GM23248 (cell line): ENCODE measurements at regions not wholly inside any gene's neighbourhood (a gene's known extent, or its start where the extent isn't known, plus 50 kb on each side); places are given as distances from the start of the nearest gene placed in this dataset.

ENCODE experiments used
- DNase-seq: peaks from one replicate; pipeline ENCODE4 v3.0.0-alpha.2; 2015
- H2AFZ ChIP-seq: fragments of 200-600 bp; sonication (generic); 2 replicates; pipeline ENCODE4 v1.6.1; 2016; ENCODE audit warnings: antibody characterized with exemption
- H3F3A ChIP-seq: fragments of 200-600 bp; sonication (generic); 2 replicates; pipeline ENCODE4 v1.6.1; 2016; ENCODE audit warnings: mild to moderate bottlenecking, antibody characterized with exemption, mixed run types; ENCODE audit not compliant: insufficient read depth
- H3K27ac ChIP-seq: fragments of 200-600 bp; sonication (generic); 2 replicates; pipeline ENCODE4 v1.5.1; 2016; ENCODE audit warnings: mild to moderate bottlenecking
- H3K27me3 ChIP-seq: fragments of 200-600 bp; sonication (generic); replicated peaks from 2 replicates; pipeline ENCODE4 v1.6.1; 2016; ENCODE audit warnings: mild to moderate bottlenecking; ENCODE audit not compliant: insufficient read depth
- H3K36me3 ChIP-seq: fragments of 200-600 bp; sonication (generic); 2 replicates; pipeline ENCODE4 v1.6.1; 2016; ENCODE audit warnings: low read depth, mild to moderate bottlenecking
- H3K4me1 ChIP-seq: fragments of 200-600 bp; sonication (generic); 2 replicates; pipeline ENCODE4 v1.6.1; 2016; ENCODE audit warnings: mild to moderate bottlenecking; ENCODE audit not compliant: insufficient read depth
- H3K4me2 ChIP-seq: fragments of 200-600 bp; sonication (generic); one replicate; pipeline ENCODE4 v1.6.1; 2016; ENCODE audit warnings: mild to moderate bottlenecking; ENCODE audit not compliant: unreplicated experiment
- H3K4me3 ChIP-seq: fragments of 200-600 bp; sonication (generic); 2 replicates; pipeline ENCODE4 v1.5.1; 2016; ENCODE audit warnings: mild to moderate bottlenecking
- H3K79me2 ChIP-seq: fragments of 200-600 bp; sonication (generic); 2 replicates; pipeline ENCODE4 v1.6.1; 2016; ENCODE audit warnings: mild to moderate bottlenecking; ENCODE audit not compliant: insufficient read depth
- H3K9ac ChIP-seq: fragments of 200-600 bp; sonication (generic); 2 replicates; pipeline ENCODE4 v1.6.1; 2016; ENCODE audit warnings: mild to moderate bottlenecking
- H3K9me2 ChIP-seq: fragments of 200-600 bp; sonication (generic); 2 replicates; pipeline ENCODE4 v1.6.1; 2016; ENCODE audit warnings: mixed run types, mild to moderate bottlenecking, moderate library complexity; ENCODE audit not compliant: insufficient read depth
- H3K9me3 ChIP-seq: fragments of 200-600 bp; sonication (generic); one replicate; pipeline ENCODE4 v1.6.1; 2017; ENCODE audit warnings: low read depth
- H4K20me1 ChIP-seq: fragments of 200-600 bp; sonication (generic); 2 replicates; pipeline ENCODE4 v1.6.0; 2016; ENCODE audit not compliant: insufficient read depth
- EZH2 ChIP-seq: fragments of 200-600 bp; sonication (generic); IDR thresholded peaks from 2 replicates; pipeline ENCODE4 v1.6.1; 2018; ENCODE audit warnings: antibody characterized with exemption, mild to moderate bottlenecking; ENCODE audit not compliant: insufficient read depth, poor library complexity, severe bottlenecking
- EZH2phosphoT487 ChIP-seq: fragments of 200-600 bp; sonication (generic); IDR thresholded peaks from 2 replicates; pipeline ENCODE4 v1.6.1; 2018; ENCODE audit warnings: antibody characterized with exemption, moderate library complexity, mild to moderate bottlenecking, low read depth; ENCODE audit not compliant: insufficient read depth
- WGBS, 2 experiments: methylation state at CpG; one replicate each; pipeline ENCODE4 v1.1.6; 2015 to 2017; ENCODE audit warnings: low lambda C conversion rate in 2 of 2, low coverage in 1 of 2; ENCODE audit errors: missing lambda C conversion rate in 2 of 2; 5-methylcytosine and 5-hydroxymethylcytosine counted together
- in situ Hi-C: fragments of 300-500 bp; cut with MboI; formaldehyde crosslinking; loops from 2 replicates; pipeline ENCODE4 v1.15.0; 2020

GRCh38 chr10:2445370-2445769 lies 622.0 kb upstream of the PFKP start:
- H3K27ac ChIP-seq: no peak overlapping the region
- no peak overlapping the region for H3K9ac ChIP-seq
- TF ChIP-seq EZH2 (no peak), EZH2phosphoT487 (no peak)
- no peak overlapping the region for H3K4me2 ChIP-seq
- 3 to 8% methylated on average over 10 of the region's 10 CpGs for WGBS, 2 experiments
- H3F3A ChIP-seq: no peaks in the 10 kb centered on the region
- no peaks in the 10 kb centered on the region for H3K79me2 ChIP-seq
- H3K4me1 ChIP-seq: no peaks in the 10 kb centered on the region
- H3K36me3 ChIP-seq: no peaks in the 10 kb centered on the region
- H3K9me2 ChIP-seq: no peaks in the 10 kb centered on the region
- DNase-seq: no peak
- H4K20me1 ChIP-seq: no peaks in the 10 kb centered on the region
- H3K4me3 ChIP-seq: no peak overlapping the region
- H3K9me3 ChIP-seq: no peaks in the 10 kb centered on the region
- no peak overlapping the region for H2AFZ ChIP-seq
- no peaks in the 10 kb centered on the region for H3K27me3 ChIP-seq
- in situ Hi-C loops: no loop called here

GRCh38 chr10:2439983-2440382 lies 627.4 kb upstream of the PFKP start:
- H3K9ac ChIP-seq: no peak overlapping the region
- no peaks in the 10 kb centered on the region for H3F3A ChIP-seq
- H3K9me3 ChIP-seq: no peaks in the 10 kb centered on the region
- no peaks in the 10 kb centered on the region for H3K27me3 ChIP-seq
- H3K79me2 ChIP-seq: no peaks in the 10 kb centered on the region
- H3K4me2 ChIP-seq: no peak overlapping the region
- no peak for DNase-seq
- no peak overlapping the region for H3K4me3 ChIP-seq
- in situ Hi-C loops: no loop called here
- no peak overlapping the region for H3K27ac ChIP-seq
- H3K36me3 ChIP-seq: no peaks in the 10 kb centered on the region
- H2AFZ ChIP-seq: no peak overlapping the region
- no peaks in the 10 kb centered on the region for H3K4me1 ChIP-seq
- 25 to 34% methylated on average over 4 of the region's 4 CpGs for WGBS, 2 experiments
- no peaks in the 10 kb centered on the region for H3K9me2 ChIP-seq
- TF ChIP-seq EZH2 (no peak), EZH2phosphoT487 (no peak)
- H4K20me1 ChIP-seq: no peaks in the 10 kb centered on the region

GRCh38 chr10:2439000-2439399 lies 628.3 kb upstream of the PFKP start:
- no peak overlapping the region for H3K4me3 ChIP-seq
- H2AFZ ChIP-seq: no peak overlapping the region
- H3K27ac ChIP-seq: no peak overlapping the region
- H3K9me3 ChIP-seq: no peaks in the 10 kb centered on the region
- H3K9ac ChIP-seq: no peak overlapping the region
- H3K4me2 ChIP-seq: no peak overlapping the region
- TF ChIP-seq EZH2: no peak
- no peak for TF ChIP-seq EZH2phosphoT487
- no peaks in the 10 kb centered on the region for H3K9me2 ChIP-seq
- H4K20me1 ChIP-seq: no peaks in the 10 kb centered on the region
- no peak for DNase-seq
- no peaks in the 10 kb centered on the region for H3K36me3 ChIP-seq
- H3F3A ChIP-seq: no peaks in the 10 kb centered on the region
- in situ Hi-C loops: no loop called here
- 24 to 31% methylated on average over 8 of the region's 8 CpGs for WGBS, 2 experiments
- no peaks in the 10 kb centered on the region for H3K4me1 ChIP-seq
- H3K79me2 ChIP-seq: no peaks in the 10 kb centered on the region
- H3K27me3 ChIP-seq: no peaks in the 10 kb centered on the region

- 13 to 19% methylated on average over 7 of the region's 7 CpGs for WGBS, 2 experiments
- Histone ChIP-seq H3F3A (no peaks in the 10 kb centered on the region), H3K4me1 (no peaks in the 10 kb centered on the region), H2AFZ (no peak overlapping the region), H3K9me3 (no peaks in the 10 kb centered on the region), H3K9me2 (no peaks in the 10 kb centered on the region), H3K4me3 (no peak overlapping the region), H3K27me3 (no peaks in the 10 kb centered on the region), H3K4me2 (no peak overlapping the region), H4K20me1 (no peaks in the 10 kb centered on the region), H3K36me3 (no peaks in the 10 kb centered on the region), H3K9ac (no peak overlapping the region), H3K79me2 (no peaks in the 10 kb centered on the region), H3K27ac (no peak overlapping the region)
- TF ChIP-seq EZH2: no peak
- no peak for TF ChIP-seq EZH2phosphoT487
- in situ Hi-C loops: no loop called here
- no peak for DNase-seq
Measured at GRCh38 chr10:2438248-2438939, 629.0 kb upstream of the PFKP start.

GRCh38 chr10:2436933-2437332 lies 630.4 kb upstream of the PFKP start:
- no peaks in the 10 kb centered on the region for H3K9me3 ChIP-seq
- no peaks in the 10 kb centered on the region for H3K27me3 ChIP-seq
- in situ Hi-C loops: no loop called here
- no peak overlapping the region for H3K9ac ChIP-seq
- no peak overlapping the region for H3K4me3 ChIP-seq
- no peaks in the 10 kb centered on the region for H4K20me1 ChIP-seq
- no peak for DNase-seq
- no peaks in the 10 kb centered on the region for H3K4me1 ChIP-seq
- no peaks in the 10 kb centered on the region for H3K79me2 ChIP-seq
- H3K27ac ChIP-seq: no peak overlapping the region
- no peak for TF ChIP-seq EZH2
- TF ChIP-seq EZH2phosphoT487: no peak
- H2AFZ ChIP-seq: no peak overlapping the region
- WGBS, 2 experiments: 46 to 50% methylated on average over 11 of the region's 11 CpGs
- H3K4me2 ChIP-seq: no peak overlapping the region
- no peaks in the 10 kb centered on the region for H3K9me2 ChIP-seq
- H3K36me3 ChIP-seq: no peaks in the 10 kb centered on the region
- H3F3A ChIP-seq: no peaks in the 10 kb centered on the region
